ENCODE measurements at regions not wholly inside any gene's neighbourhood (a gene's known extent, or its start where the extent isn't known, plus 50 kb on each side); places are given as distances from the start of the nearest gene placed in this dataset.
"Not testable (repeated sequence)": the region's sequence is repeated elsewhere in the genome, so short reads cannot be mapped to it uniquely, and the experiment has no call there.

GRCh38 chr3:56926947-56927282 lies 125.2 kb upstream of the ARHGEF3 start:
- Histone ChIP-seq H3K27me3 (ENCODE audit: insufficient read depth in 3 of 3, low read length in 2 of 3) (no peaks in the 10 kb centered on the region), H3K9me3 (no peaks in the 10 kb centered on the region), H3K36me3 (ENCODE audit: insufficient read depth in 1 of 2, low read depth in 1 of 2) (no peaks in the 10 kb centered on the region), H3K27ac (no peak overlapping the region), H3K4me1 (peaks cover 11% of the 10 kb centered on the region), H3K4me3 (no peak overlapping the region)
- intact Hi-C loops (cut with DNase I), result no loop called here
- no peak for DNase-seq
- no peak for ATAC-seq
- 69 to 74% (median 72%) methylated on average over 2 of the region's 2 CpGs for WGBS, 3 donors
- TF ChIP-seq CTCF (IDR thresholded peaks at IDR 0.05), result no peak

- Histone ChIP-seq H3K4me3 (no peak overlapping the region), H3K9me3 (no peaks in the 10 kb centered on the region), H3K27ac (no peak overlapping the region), H3K27me3 (ENCODE audit: insufficient read depth in 3 of 3, low read length in 2 of 3) (no peaks in the 10 kb centered on the region), H3K4me1 (peaks cover 16% of the 10 kb centered on the region), H3K36me3 (ENCODE audit: insufficient read depth in 1 of 2, low read depth in 1 of 2) (no peaks in the 10 kb centered on the region)
- ATAC-seq (no peak), DNase-seq (no peak)
- intact Hi-C loops (cut with DNase I), result no loop called here
- no peak for TF ChIP-seq CTCF (IDR thresholded peaks at IDR 0.05)
- 53 to 54% (median 53%) methylated on average over 3 of the region's 3 CpGs for WGBS, 3 donors
Measured at GRCh38 chr3:56926243-56926946, 124.6 kb upstream of the ARHGEF3 start.

GRCh38 chr3:56924700-56925099 lies 123.0 kb upstream of the ARHGEF3 start:
- H3K36me3 ChIP-seq (ENCODE audit: insufficient read depth in 1 of 2, low read depth in 1 of 2); H3K9me3 ChIP-seq; intact Hi-C loops (cut with DNase I); DNase-seq; H3K27ac ChIP-seq; H3K27me3 ChIP-seq (ENCODE audit: insufficient read depth in 3 of 3, low read length in 2 of 3); H3K4me3 ChIP-seq; ATAC-seq: not testable (repeated sequence)
- peaks cover 18% of the 10 kb centered on the region for H3K4me1 ChIP-seq
- 94 to 100% (median 100%) methylated on average over 1 of the region's 1 CpG for WGBS, 3 donors

- H3K4me1 ChIP-seq, result peaks cover 18% of the 10 kb centered on the region
Measured at GRCh38 chr3:56923526-56924224, 121.9 kb upstream of the ARHGEF3 start.

More at GRCh38 chr3:56923526-56924224, 121.9 kb upstream of the ARHGEF3 start:
- intact Hi-C loops (cut with DNase I), result no loop called here
- WGBS, 3 donors, result 24 to 36% (median 34%) methylated on average over 3 of the region's 3 CpGs
- Histone ChIP-seq H3K27ac (no peak overlapping the region), H3K9me3 (no peaks in the 10 kb centered on the region), H3K4me3 (no peak overlapping the region), H3K27me3 (ENCODE audit: insufficient read depth in 3 of 3, low read length in 2 of 3) (no peaks in the 10 kb centered on the region), H3K36me3 (ENCODE audit: insufficient read depth in 1 of 2, low read depth in 1 of 2) (no peaks in the 10 kb centered on the region)
- no peak for DNase-seq
- ATAC-seq, result peak in 2 of 4 donors; percentile 50 to 51
- no peak for TF ChIP-seq CTCF (IDR thresholded peaks at IDR 0.05)
